Stimulated activated CD4-positive, alpha-beta T cell treated with anti-CD3 and anti-CD28 coated beads, Interleukin-1b, Interleukin-23, amount 100 ng/mL, for 24 hours (primary cell): ENCODE measurements at regions not wholly inside any gene's neighbourhood (a gene's known extent, or its start where the extent isn't known, plus 50 kb on each side); places are given as distances from the start of the nearest gene placed in this dataset.

Source experiments
- DNase-seq, 4 experiments: peaks; one replicate each; pipeline ENCODE4 v3.0.0-alpha.2; 2020; ENCODE audit warnings: low read depth in 4 of 4, low spot score in 1 of 4

GRCh38 chr16:86390335-86390734 is 120.0 kb upstream of the FOXF1 start:
- no peak for DNase-seq

DNA sequence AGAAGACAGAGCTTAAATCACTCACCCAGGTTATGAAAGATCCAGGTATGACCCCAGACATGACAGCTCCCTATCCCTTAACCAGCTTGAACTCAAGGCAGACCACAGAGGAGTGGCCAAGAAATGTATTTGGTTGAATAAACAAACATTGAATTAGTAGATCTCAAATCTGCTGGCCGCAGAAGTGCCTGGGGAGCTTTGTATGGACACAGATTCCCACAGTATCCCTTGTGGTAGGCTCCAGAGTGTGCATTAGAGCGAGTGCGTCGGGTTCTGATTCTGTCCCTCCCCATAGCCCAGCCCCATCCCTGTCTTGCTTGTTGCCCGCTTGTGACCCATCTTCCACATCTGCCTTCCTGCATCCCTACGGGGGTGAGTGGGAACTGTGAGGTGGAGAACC is 118.8 kb upstream of the FOXF1 start:
- no peak for DNase-seq

GRCh38 chr16:86391984-86392383 is 118.3 kb upstream of the FOXF1 start:
- no peak for DNase-seq

GRCh38 chr16:86392436-86393152 is 117.7 kb upstream of the FOXF1 start:
- no peak for DNase-seq

DNA sequence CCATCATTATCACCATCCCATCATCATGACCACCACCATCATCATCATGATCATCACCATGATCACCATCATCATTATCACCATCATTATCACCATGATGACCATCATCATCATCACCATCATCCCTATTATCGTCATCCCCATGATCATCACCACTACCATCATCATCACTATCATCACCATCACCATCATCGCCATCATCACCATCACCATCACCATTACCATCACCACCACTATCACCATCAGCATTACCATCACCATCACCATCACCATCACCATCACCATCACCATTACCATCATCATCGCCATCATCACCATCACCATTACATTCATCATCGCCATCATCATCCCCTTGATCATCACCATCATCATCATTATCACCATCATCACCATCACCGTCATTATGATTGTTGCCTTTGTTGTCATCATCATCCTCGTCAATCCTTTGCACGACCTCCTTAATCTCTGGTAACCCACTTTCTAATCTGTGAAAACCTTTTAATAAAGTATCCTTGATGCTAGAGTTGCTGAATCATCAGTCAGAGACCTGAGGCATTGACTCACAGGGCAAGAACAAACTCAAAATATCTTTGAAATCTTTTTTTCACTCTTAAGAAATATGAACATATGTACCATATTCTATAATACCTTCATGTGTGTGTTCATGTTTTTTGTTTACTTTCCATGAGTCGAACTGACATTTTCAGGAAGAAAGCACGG is 116.3 kb upstream of the FOXF1 start:
- no peak for DNase-seq

DNA sequence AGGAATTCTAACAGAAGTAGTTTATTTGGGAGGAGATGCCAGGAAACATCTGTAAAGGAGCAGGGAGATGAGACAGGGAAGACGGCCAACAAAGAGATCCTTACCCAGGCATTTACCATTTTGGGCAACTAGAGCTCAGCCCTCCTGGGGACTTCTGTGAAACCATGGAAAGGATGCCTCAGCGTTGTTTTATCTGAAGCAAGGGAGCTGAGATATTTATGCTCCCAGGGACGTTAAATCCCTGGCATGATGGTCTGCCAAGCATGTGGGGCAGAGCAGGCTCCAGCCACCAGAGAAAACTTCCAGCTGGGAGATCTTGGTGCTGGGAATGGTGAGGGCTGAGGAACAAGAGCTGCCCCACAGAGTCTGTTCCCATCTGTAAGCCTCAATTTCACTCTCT is 114.8 kb upstream of the FOXF1 start:
- DNase-seq, result no peak

GRCh38 chr16:86396422-86396821 is 113.9 kb upstream of the FOXF1 start:
- no peak for DNase-seq

DNA sequence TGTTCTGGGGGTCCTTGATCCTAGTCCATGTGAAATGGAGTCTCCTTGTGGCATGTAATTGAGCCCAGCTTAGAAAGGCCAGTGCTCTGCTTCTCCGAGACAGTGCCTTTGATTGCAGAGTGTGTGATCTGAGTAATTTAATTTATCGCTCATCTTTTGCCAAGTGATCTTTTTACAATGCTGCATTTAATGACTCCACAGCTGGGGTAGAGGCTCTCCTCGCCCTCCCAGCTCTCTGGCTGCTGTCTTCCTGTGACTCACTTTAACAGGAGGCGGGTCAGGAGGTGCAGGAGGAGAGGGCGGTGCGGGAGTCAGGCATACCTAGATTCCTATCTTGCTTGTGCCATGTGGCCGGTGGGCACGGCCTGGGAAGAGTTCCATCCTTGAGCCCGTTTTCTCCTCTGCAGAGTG is 113.4 kb upstream of the FOXF1 start:
- no peak for DNase-seq

- DNase-seq, result no peak
These were observed 112.1 kb upstream of the FOXF1 start for GRCh38 chr16:86398201-86398600.

GRCh38 chr16:86398622-86399021 is 111.7 kb upstream of the FOXF1 start:
- no peak for DNase-seq

DNA sequence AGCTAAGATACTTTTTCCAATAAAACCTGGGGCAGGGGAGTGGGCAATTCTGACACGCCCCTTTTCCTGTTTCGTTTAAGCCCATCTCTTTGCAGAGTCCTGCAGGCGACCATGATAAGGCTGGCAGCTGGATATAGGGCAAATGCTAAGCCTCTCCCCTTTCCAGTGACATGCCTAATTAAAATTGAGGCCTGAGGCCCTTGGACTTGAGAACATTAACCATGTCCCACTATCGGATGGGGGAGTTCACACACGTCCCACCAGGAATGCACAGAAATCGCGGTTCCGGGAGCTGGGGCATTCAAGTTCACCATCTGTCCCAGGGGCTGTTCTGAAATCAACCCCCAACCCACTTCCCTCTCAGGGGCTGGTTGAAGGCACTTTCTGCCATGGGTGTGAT is 109.2 kb upstream of the FOXF1 start:
- DNase-seq, result no peak

DNA sequence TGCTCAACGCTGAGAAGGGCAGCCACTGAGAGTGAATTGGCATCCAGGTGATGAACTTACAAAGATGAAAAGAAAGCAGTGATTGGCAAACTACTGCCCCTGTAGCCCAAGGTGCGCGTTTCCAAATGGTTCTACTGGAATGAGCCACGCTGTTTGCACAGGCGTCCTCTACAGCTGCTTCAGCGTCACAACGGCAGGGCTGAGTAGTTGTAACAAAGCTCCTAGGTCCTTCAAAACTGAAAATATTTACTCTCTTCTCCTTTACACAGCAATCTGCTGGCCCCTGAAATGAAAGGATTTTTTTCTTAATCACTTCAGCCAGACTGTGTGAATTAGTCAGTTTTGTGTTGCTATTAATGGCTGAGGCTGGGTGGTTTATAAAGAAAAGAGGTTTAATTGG is 107.2 kb upstream of the FOXF1 start:
- no peak for DNase-seq

DNA sequence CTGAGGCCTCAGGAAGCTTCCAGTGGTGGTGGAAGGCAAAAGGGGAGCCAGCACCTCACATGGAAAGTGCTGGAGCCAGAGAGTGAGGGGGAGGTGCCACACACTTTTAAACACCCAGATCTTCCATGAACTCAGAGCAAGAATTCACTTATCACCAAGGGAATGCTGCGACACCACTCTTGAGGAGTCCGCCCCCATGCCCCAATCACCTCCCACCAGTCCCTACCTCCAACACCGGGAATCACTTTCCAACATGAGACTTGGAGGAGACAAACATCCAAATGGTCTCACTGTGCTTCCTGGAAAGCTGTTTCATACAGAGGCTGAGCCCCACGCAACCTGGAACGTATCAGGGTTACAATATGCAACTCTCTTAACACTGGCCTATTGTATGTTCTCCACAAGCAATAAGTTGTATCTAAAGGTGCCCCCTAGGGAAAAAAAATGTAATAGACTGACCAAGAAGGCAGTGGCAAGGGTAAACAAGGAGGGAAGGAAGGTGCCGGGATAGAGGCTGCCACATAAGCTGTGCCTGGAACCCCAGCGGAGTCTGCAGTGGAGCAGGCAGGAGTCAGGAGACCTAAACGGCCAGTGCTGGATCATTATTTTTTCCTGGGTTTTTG is 106.7 kb upstream of the FOXF1 start:
- no peak for DNase-seq

DNA sequence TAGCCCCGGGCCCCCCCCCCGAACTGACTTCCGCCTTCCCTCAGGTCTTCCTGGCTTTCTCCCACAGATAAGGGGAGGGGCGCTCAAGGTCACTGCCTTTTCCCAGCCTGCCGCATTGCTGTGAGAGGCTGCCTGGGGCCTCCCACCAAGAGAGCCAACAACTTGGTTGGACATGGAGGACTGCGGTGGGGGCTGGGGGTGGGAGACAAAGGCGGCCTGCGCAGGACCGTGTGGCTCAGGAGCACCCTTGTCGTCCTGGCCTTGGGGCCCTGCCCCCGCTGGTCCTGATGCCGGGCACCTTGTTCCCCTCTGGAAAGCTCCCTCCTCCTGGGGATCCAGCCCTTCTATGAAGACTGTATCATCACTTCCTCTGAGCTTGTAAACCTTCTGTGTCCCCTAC is 105.6 kb upstream of the FOXF1 start:
- no peak for DNase-seq

DNA sequence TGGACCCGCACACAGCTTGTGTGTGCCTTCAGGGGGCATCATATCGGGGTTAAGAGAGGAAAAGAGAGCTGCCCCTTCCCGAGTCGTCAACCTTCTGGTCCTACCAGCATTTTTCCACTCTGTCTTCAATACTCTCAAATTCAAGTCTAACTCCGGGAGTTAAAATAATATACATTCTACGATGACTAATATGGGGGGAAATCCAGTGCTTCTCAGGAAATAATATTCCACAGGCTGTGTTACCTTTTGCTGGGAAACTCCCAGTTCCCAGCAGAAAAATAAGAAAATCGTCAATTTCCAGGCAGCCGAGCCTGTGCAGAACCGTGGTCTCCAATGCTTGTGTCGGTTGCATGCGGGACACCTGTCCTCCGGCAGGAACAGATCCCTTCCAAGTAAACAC is 105.0 kb upstream of the FOXF1 start:
- no peak for DNase-seq

- DNase-seq, result no peak
These were observed 104.3 kb upstream of the FOXF1 start for GRCh38 chr16:86406056-86406455.

GRCh38 chr16:86408685-86409084 is 101.6 kb upstream of the FOXF1 start:
- no peak for DNase-seq

- no peak for DNase-seq
These were observed 100.2 kb upstream of the FOXF1 start for GRCh38 chr16:86410081-86410480.

DNA sequence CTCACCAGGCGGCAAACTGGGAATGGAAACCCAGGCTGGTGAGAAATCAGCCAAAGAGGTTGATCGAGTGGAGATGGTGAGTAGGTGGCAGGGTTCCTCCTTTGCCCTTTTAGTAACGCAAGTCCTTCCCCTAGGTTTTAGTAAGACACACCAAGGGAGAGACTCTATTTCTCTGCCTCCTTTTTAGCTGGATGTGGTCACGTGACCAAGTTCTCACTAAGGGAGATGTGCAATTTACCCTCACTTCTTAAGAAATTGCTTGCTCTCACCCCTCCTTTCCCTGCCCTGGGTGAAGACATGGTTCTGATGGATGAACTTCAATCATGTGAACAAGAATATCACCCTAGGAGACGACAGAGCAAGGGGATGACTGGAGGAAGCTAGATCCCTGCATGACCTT is 99.8 kb upstream of the FOXF1 start:
- DNase-seq, result no peak

GRCh38 chr16:86411897-86412296 is 98.4 kb upstream of the FOXF1 start:
- no peak for DNase-seq

DNA sequence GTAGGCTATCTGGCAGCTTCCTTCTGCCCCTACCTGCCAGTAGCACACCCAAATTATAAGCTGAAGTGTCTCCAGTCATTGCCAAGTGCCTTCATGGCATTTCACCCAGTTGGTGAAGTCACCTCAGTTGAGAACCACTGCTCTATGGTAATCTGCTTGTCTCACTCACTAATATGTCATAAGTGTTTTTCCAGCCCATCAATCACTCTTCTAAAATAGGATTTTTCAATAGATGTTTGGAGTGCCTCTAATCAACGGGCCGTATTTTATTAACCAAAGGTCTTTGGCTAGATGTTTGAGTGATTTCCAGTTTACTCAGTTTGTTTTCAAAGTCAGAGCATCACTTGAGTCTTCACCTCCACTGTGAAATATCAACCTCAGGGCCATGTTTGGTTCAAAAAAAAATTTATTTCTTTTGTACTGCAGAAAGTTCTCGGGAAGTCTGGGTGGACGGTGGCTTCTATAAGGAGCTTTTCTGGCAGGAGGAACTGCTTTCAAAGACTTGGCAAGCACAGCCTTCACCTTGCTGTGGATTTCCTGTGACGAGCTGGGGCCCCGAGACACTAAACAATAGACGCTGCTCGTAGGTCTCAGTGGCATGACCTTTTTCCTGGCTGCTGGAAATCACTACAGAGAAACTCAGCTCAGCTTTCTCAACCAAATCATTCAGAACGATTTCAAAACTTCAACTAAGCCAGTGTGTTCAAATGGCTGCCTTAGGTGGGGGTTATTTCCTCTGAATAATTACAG is 95.2 kb upstream of the FOXF1 start:
- DNase-seq, result no peak

DNA sequence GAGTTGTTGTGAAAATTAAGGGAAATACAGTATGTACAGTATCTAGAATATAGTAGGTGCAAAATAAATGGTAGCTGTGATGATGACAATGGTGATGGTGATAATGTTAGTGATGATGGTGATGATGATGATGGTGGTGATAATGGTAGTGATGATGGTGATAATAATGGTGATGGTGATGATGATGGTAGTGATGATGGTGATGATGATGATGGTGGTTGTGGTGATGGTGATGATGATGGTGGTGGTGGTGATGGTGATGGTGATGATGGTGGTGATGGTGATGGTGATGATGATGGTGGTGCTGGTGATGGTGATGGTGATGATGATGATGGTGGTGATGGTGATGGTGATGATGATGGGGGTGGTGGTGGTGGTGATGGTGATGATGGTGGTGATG is 91.3 kb upstream of the FOXF1 start:
- DNase-seq, result no peak
